K562 (cell line): ENCODE measurements at regions not wholly inside any gene's neighbourhood (a gene's known extent, or its start where the extent isn't known, plus 50 kb on each side); places are given as distances from the start of the nearest gene placed in this dataset.

Source experiments
- ATAC-seq: fragments of 200-7000 bp; cut with Tn5 transposase; 3 replicates; pipeline ENCODE4 v1.9.1; 2020; ENCODE audit warnings: moderate library complexity
- BruUV-seq: library from RNA; stranded (reverse); fragments of 400-500 nt; replicated peaks from 2 replicates; lab custom pipeline; 2021; lab: Mats Ljungman, UMichigan
- CTCF ChIA-PET: fragments of 300-600 bp; formaldehyde crosslinking; extraction: SDS; loops from one replicate; lab custom pipeline; 2021; ENCODE audit warnings: low intra/inter-chr PET ratio; lab: Yijun Ruan, JAX
- POLR2A ChIA-PET: fragments of 300-600, 350-650 bp; sonication (Branson Sonifier 250); formaldehyde crosslinking; extraction: SDS; loops from one replicate; lab custom pipeline; 2021; ENCODE audit warnings: antibody characterized with exemption, inconsistent platforms; lab: Yijun Ruan, JAX
- DNase-seq, 4 experiments: peaks; one replicate each; pipeline versions ENCODE4 v3.0.0 to v3.0.0-alpha.2; 2011 to 2018; ENCODE audit warnings: low spot score in 3 of 4, mixed read lengths in 3 of 4; ENCODE audit errors: extremely low read depth in 1 of 4
- FAIRE-seq: peaks from 2 replicates; lab custom pipeline; 2011; peaks lifted over from hg19 to GRCh38; lab: Jason Lieb, UNC
- H2AFZ ChIP-seq: 2 replicates; pipeline ENCODE4 v1.6.0; 2011; ENCODE audit warnings: low read depth, low read length, control low read depth, inconsistent platforms
- H3K27ac ChIP-seq: fragments of 200-600 bp; 3 replicates; pipeline ENCODE4 v1.8.0; 2011; ENCODE audit warnings: low read depth, mild to moderate bottlenecking, control low read depth, inconsistent platforms, low read length, moderate library complexity, mixed read lengths; ENCODE audit errors: extremely low read depth
- H3K27me3 ChIP-seq, 2 experiments: fragments of 300-600 bp in 1 of 2; 2 replicates in 1 of 2; 3 replicates in 1 of 2; pipeline versions ENCODE4 v1.6.0 to v1.8.0; 2011; ENCODE audit warnings: inconsistent platforms in 2 of 2, low read length in 2 of 2, mild to moderate bottlenecking in 1 of 2, mixed read lengths in 1 of 2, moderate library complexity in 1 of 2; ENCODE audit not compliant: control insufficient read depth in 2 of 2, insufficient read depth in 2 of 2
- H3K36me3 ChIP-seq: fragments of 300-600 bp; 3 replicates; pipeline ENCODE4 v1.8.0; 2011; ENCODE audit warnings: mild to moderate bottlenecking, low read length, inconsistent platforms; ENCODE audit not compliant: control insufficient read depth, insufficient read depth
- H3K4me1 ChIP-seq, 2 experiments: fragments of 200-600 bp in 1 of 2; replicated peaks in 1 of 2; 2 replicates in 1 of 2; 3 replicates in 1 of 2; pipeline versions ENCODE4 v1.5.1 to v1.8.0; 2011; ENCODE audit warnings: inconsistent platforms in 2 of 2, low read length in 2 of 2, mild to moderate bottlenecking in 1 of 2, mixed read lengths in 1 of 2, moderate library complexity in 1 of 2; ENCODE audit not compliant: control insufficient read depth in 2 of 2, insufficient read depth in 2 of 2
- H3K4me2 ChIP-seq: 2 replicates; pipeline ENCODE4 v1.6.1; 2011; ENCODE audit warnings: low read length, control low read depth, inconsistent platforms, mixed read lengths; ENCODE audit not compliant: insufficient read depth
- H3K4me3 ChIP-seq: fragments of 200-600 bp; sonication (generic), shearing (Covaris generic); 2 replicates; pipeline ENCODE4 v1.5.1; 2016; ENCODE audit warnings: control low read depth, inconsistent platforms
- H3K79me2 ChIP-seq: fragments of 200-600 bp; 3 replicates; pipeline ENCODE4 v1.8.0; 2011; ENCODE audit warnings: low read length, inconsistent platforms; ENCODE audit not compliant: control insufficient read depth, insufficient read depth
- H3K9ac ChIP-seq, 2 experiments: 2 replicates each; pipeline versions ENCODE4 v1.6.0 to v1.6.1; 2011; ENCODE audit warnings: low read depth in 2 of 2, low read length in 2 of 2, control low read depth in 1 of 2, inconsistent platforms in 1 of 2, mild to moderate bottlenecking in 1 of 2, mixed read lengths in 1 of 2; ENCODE audit not compliant: insufficient read depth in 1 of 2
- H3K9me1 ChIP-seq: one replicate; pipeline ENCODE4 v1.6.0; 2011; ENCODE audit warnings: inconsistent platforms, mild to moderate bottlenecking, low read length, moderate library complexity; ENCODE audit not compliant: control insufficient read depth, insufficient read depth
- H3K9me3 ChIP-seq: replicated peaks from 2 replicates; pipeline ENCODE4 v1.5.1; 2011; ENCODE audit warnings: low read depth, low read length, inconsistent platforms; ENCODE audit not compliant: control insufficient read depth, insufficient read depth
- H4K20me1 ChIP-seq: replicated peaks from 2 replicates; pipeline ENCODE4 v1.6.1; 2011; ENCODE audit warnings: low read length, inconsistent platforms, mixed read lengths; ENCODE audit not compliant: control insufficient read depth, insufficient read depth
- CREB1 ChIP-seq, 2 experiments: sonication (generic) in 1 of 2; formaldehyde crosslinking in 1 of 2; IDR thresholded peaks; 2 replicates each; pipeline versions ENCODE4 v1.6.1 to v1.8.0; 2012 to 2022; ENCODE audit warnings: inconsistent platforms in 1 of 2, mild to moderate bottlenecking in 1 of 2, missing genetic modification reagents in 1 of 2, moderate library complexity in 1 of 2
- GATAD2B ChIP-seq: fragments of 450-650 bp; IDR thresholded peaks from 2 replicates; pipeline ENCODE4 v1.6.1; 2017; ENCODE audit warnings: mild to moderate bottlenecking, borderline replicate concordance
- ILK ChIP-seq: fragments of 450-650 bp; IDR thresholded peaks from 2 replicates; pipeline ENCODE4 v1.6.1; 2016; ENCODE audit warnings: missing genetic modification characterization, low read depth, mild to moderate bottlenecking, missing compliant biosample characterization, moderate library complexity, borderline replicate concordance
- KHSRP ChIP-seq: fragments of 450-650 bp; IDR thresholded peaks from 2 replicates; pipeline ENCODE4 v1.6.1; 2017
- SIN3A ChIP-seq, 2 experiments: fragments of 150-350 bp in 1 of 2; IDR thresholded peaks; 2 replicates each; pipeline ENCODE4 v1.6.1; 2011 to 2016; ENCODE audit warnings: borderline replicate concordance in 2 of 2, low read depth in 2 of 2, low read length in 2 of 2, mild to moderate bottlenecking in 2 of 2, moderate library complexity in 2 of 2; ENCODE audit not compliant: control insufficient read depth in 1 of 2
- ZFP1 ChIP-seq: fragments of 450-650 bp; formaldehyde crosslinking; IDR thresholded peaks from 2 replicates; pipeline ENCODE4 v1.4.0; 2020; ENCODE audit warnings: mild to moderate bottlenecking, mixed read lengths
- ZNF408 ChIP-seq: fragments of 250-450 bp; sonication (Bioruptor Pico); IDR thresholded peaks from 2 replicates; pipeline ENCODE4 v1.4.0; 2020; ENCODE audit warnings: low read depth, mild to moderate bottlenecking, moderate library complexity
- ZNF583 ChIP-seq: fragments of 250-450 bp; sonication (Bioruptor Pico); IDR thresholded peaks from 2 replicates; pipeline ENCODE4 v1.4.0; 2020
- WGBS: fragments of 100-300 bp; shearing (Covaris generic); methylation state at CpG from one replicate; pipeline ENCODE4 v1.1.6; 2016; ENCODE audit warnings: low coverage, mixed read lengths; ENCODE audit not compliant: insufficient coverage; ENCODE audit errors: missing lambda C conversion rate; 5-methylcytosine and 5-hydroxymethylcytosine counted together
- in situ Hi-C: fragments of 300-500 bp; cut with MboI; formaldehyde crosslinking; loops from 4 replicates; pipeline ENCODE4 v1.15.0; 2018; ENCODE audit warnings: inconsistent platforms, mixed read lengths
- intact Hi-C: fragments of 100-400 bp; cut with micrococcal nuclease; formaldehyde crosslinking; loops from 2 replicates; pipeline ENCODE4 v1.14.2; 2022

- TF ChIP-seq SIN3A (IDR thresholded peaks at IDR 0.05; ENCODE audit: borderline replicate concordance in 2 of 2, control insufficient read depth in 1 of 2, low read depth in 2 of 2, low read length in 2 of 2) = no peak
- TF ChIP-seq KHSRP = no peak
- TF ChIP-seq CREB1 (IDR thresholded peaks at IDR 0.05) = no peak
- no peak for TF ChIP-seq CREB1 (CRISPR knock-in tag; IDR thresholded peaks at IDR 0.05)
- TF ChIP-seq GATAD2B = no peak
- no peak for TF ChIP-seq ILK (tag)
- TF ChIP-seq ZFP1 (CRISPR knock-in tag) = no peak
- H4K20me1 ChIP-seq = no peaks in the 10 kb centered on the region
- H3K4me3 ChIP-seq = no peak overlapping the region
- H3K9me3 ChIP-seq = no peaks in the 10 kb centered on the region
- H3K79me2 ChIP-seq = no peaks in the 10 kb centered on the region
- DNase-seq (no peak), FAIRE-seq (no peak), ATAC-seq (no peak)
- CTCF ChIA-PET = no interaction called here
- H3K9me1 ChIP-seq = no peaks in the 10 kb centered on the region
- no peaks in the 10 kb centered on the region for H3K36me3 ChIP-seq
- H3K4me2 ChIP-seq = no peak overlapping the region
- in situ Hi-C loops (no loop called here), intact Hi-C loops (no loop called here)
- WGBS = 0% methylated on average over 1 of the region's 1 CpG
- no peak overlapping the region for H3K9ac ChIP-seq
- H3K27me3 ChIP-seq = no peaks in the 10 kb centered on the region
- H2AFZ ChIP-seq = no peak overlapping the region
- no peak overlapping the region for H3K27ac ChIP-seq
- BruUV-seq = no TSS peak
- POLR2A ChIA-PET = no interaction called here
- H3K4me1 ChIP-seq = no peaks in the 10 kb centered on the region
Observed at GRCh38 chr4:19623866-19624265, 627.8 kb upstream of the SLIT2 start.

GRCh38 chr4:19615086-19615689 lies 636.5 kb upstream of the SLIT2 start:
- FAIRE-seq (no peak), ATAC-seq (no peak), DNase-seq (no peak)
- H3K27me3 ChIP-seq = no peaks in the 10 kb centered on the region
- H3K79me2 ChIP-seq = no peaks in the 10 kb centered on the region
- ChIA-PET CTCF (no interaction called here), POLR2A (no interaction called here)
- no peaks in the 10 kb centered on the region for H4K20me1 ChIP-seq
- no peak overlapping the region for H3K27ac ChIP-seq
- H3K9me1 ChIP-seq = no peaks in the 10 kb centered on the region
- intact Hi-C loops (no loop called here), in situ Hi-C loops (no loop called here)
- H3K36me3 ChIP-seq = no peaks in the 10 kb centered on the region
- BruUV-seq = no TSS peak
- H2AFZ ChIP-seq = no peak overlapping the region
- H3K4me1 ChIP-seq = no peaks in the 10 kb centered on the region
- no peak overlapping the region for H3K9ac ChIP-seq
- WGBS = 5% methylated on average over 5 of the region's 5 CpGs
- no peak overlapping the region for H3K4me2 ChIP-seq
- no peak overlapping the region for H3K4me3 ChIP-seq
- peaks cover 2% of the 10 kb centered on the region; the same call in 1 of the 2 replicates for H3K9me3 ChIP-seq
- no peak for TF ChIP-seq ZNF408
- TF ChIP-seq ZNF583 = no peak
